GM12878 (cell line): ENCODE measurements at regions not wholly inside any gene's neighbourhood (a gene's known extent, or its start where the extent isn't known, plus 50 kb on each side); places are given as distances from the start of the nearest gene placed in this dataset.

Experiments used
- EGR1 ChIP-seq, 2 experiments: IDR thresholded peaks; 1 replicate in 1 of 2; 2 replicates in 1 of 2; pipeline ENCODE4 v1.6.1; 2011 to 2012; ENCODE audit warnings: low read depth in 2 of 2, low read length in 2 of 2, borderline replicate concordance in 1 of 2, mild to moderate bottlenecking in 1 of 2, moderate library complexity in 1 of 2
- SIN3A ChIP-seq: IDR thresholded peaks from 2 replicates; pipeline ENCODE4 v1.6.1; 2012; ENCODE audit warnings: low read depth, low read length, improper control_type of control experiment
- TF ChIP-seq, protein P1 (sequence below): IDR thresholded peaks from 2 replicates; pipeline ENCODE4 v1.6.1; 2012; ENCODE audit warnings: low read depth, low read length, improper control_type of control experiment

DNA sequence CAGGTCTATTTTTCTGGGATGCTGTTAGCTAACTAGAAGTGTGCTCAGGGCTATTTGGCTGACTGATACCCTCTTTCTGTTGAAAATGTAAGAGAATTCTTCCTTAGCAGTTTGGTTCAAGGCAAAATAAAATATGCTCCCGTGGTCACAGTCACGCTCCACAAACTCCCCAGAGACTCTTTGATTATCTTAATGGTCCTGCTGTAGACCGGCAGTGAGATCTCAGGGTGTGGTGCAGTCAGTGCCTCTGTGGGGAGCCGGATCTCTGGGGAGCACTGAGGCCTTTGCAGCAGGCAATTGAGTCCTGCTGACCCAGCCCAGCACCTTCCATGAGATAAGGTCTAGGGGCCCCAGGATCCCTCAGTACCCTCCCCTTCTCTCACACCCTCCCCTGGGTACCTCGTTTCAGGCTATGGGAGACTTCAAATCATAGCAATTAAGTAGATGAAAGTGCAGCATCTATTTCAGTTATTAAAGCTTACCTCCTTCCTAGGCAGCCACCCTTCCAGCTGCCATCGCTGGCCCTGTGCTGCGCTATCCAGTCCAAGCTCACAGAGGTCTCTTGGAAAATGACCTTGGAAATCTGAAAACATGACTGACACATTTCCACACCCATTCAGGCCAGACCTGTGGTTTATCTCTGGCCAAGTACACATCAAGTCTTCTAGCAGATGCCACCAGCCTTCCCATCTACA is 98.1 kb downstream of the SEC16B start:
- TF ChIP-seq, protein P1, sequence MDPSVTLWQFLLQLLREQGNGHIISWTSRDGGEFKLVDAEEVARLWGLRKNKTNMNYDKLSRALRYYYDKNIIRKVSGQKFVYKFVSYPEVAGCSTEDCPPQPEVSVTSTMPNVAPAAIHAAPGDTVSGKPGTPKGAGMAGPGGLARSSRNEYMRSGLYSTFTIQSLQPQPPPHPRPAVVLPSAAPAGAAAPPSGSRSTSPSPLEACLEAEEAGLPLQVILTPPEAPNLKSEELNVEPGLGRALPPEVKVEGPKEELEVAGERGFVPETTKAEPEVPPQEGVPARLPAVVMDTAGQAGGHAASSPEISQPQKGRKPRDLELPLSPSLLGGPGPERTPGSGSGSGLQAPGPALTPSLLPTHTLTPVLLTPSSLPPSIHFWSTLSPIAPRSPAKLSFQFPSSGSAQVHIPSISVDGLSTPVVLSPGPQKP: no peak
- TF ChIP-seq SIN3A (no peak), EGR1 (IDR thresholded peaks at IDR 0.05; ENCODE audit: borderline replicate concordance in 1 of 2, low read depth in 2 of 2, low read length in 2 of 2) (no peak)
